ENCODE measurements at regions not wholly inside any gene's neighbourhood (a gene's known extent, or its start where the extent isn't known, plus 50 kb on each side); places are given as distances from the start of the nearest gene placed in this dataset.

GRCh38 chr21:16468184-16468583 lies 738.4 kb downstream of the USP25 start:
- Histone ChIP-seq H3K36me3 (ENCODE audit: low read depth) (no peaks in the 10 kb centered on the region), H3K9ac (no peak overlapping the region), H3K4me2 (ENCODE audit: unreplicated experiment) (peak overlapping the region; percentile 29), H3K79me2 (ENCODE audit: insufficient read depth) (peaks cover 11% of the 10 kb centered on the region; the same call in 1 of the 2 replicates), H3F3A (ENCODE audit: insufficient read depth) (peaks cover 7% of the 10 kb centered on the region; the same call in 1 of the 2 replicates), H4K20me1 (ENCODE audit: insufficient read depth) (no peaks in the 10 kb centered on the region), H3K4me3 (no peak overlapping the region), H3K27me3 (replicated peaks; ENCODE audit: insufficient read depth) (no peaks in the 10 kb centered on the region), H3K9me2 (ENCODE audit: insufficient read depth) (no peaks in the 10 kb centered on the region), H2AFZ (no peak overlapping the region), H3K27ac (no peak overlapping the region), H3K4me1 (ENCODE audit: insufficient read depth) (peaks cover 12% of the 10 kb centered on the region; the same call in 1 of the 2 replicates), H3K9me3 (ENCODE audit: low read depth) (no peaks in the 10 kb centered on the region)
- WGBS, 2 experiments (ENCODE audit: low coverage in 1 of 2, low lambda C conversion rate in 2 of 2, missing lambda C conversion rate in 2 of 2) = 63 to 65% methylated on average over 2 of the region's 2 CpGs
- in situ Hi-C loops (cut with MboI) = no loop called here
- DNase-seq = peak; percentile 44
- TF ChIP-seq EZH2 (IDR thresholded peaks at IDR 0.05; ENCODE audit: insufficient read depth, poor library complexity, severe bottlenecking) = no peak

GRCh38 chr21:16473988-16474387 lies 744.2 kb downstream of the USP25 start:
- in situ Hi-C loops (cut with MboI) = no loop called here
- no peaks in the 10 kb centered on the region for H3K36me3 ChIP-seq (ENCODE audit: low read depth)
- H3K27ac ChIP-seq = no peak overlapping the region
- no peak overlapping the region for H3K4me3 ChIP-seq
- no peak overlapping the region for H3K9ac ChIP-seq
- DNase-seq = peak; percentile 8
- 0 out of 2 replicates have a peak, but pooled peaks cover 11% of the 10 kb centered on the region for H3K79me2 ChIP-seq (ENCODE audit: insufficient read depth)
- peaks cover 11% of the 10 kb centered on the region; the same call in 1 of the 2 replicates for H3F3A ChIP-seq (ENCODE audit: insufficient read depth)
- peaks cover 23% of the 10 kb centered on the region for H3K4me1 ChIP-seq (ENCODE audit: insufficient read depth)
- TF ChIP-seq EZH2phosphoT487 (IDR thresholded peaks at IDR 0.05; ENCODE audit: insufficient read depth, low read depth) = no peak
- no peak for TF ChIP-seq EZH2 (IDR thresholded peaks at IDR 0.05; ENCODE audit: insufficient read depth, poor library complexity, severe bottlenecking)
- no peak overlapping the region for H2AFZ ChIP-seq
- H3K27me3 ChIP-seq (replicated peaks; ENCODE audit: insufficient read depth) = no peaks in the 10 kb centered on the region
- WGBS, 2 experiments (ENCODE audit: low coverage in 1 of 2, low lambda C conversion rate in 2 of 2, missing lambda C conversion rate in 2 of 2) = 58 to 72% methylated on average over 2 of the region's 2 CpGs
- no peaks in the 10 kb centered on the region for H3K9me2 ChIP-seq (ENCODE audit: insufficient read depth)
- H3K4me2 ChIP-seq (ENCODE audit: unreplicated experiment) = no peak overlapping the region
- no peaks in the 10 kb centered on the region for H4K20me1 ChIP-seq (ENCODE audit: insufficient read depth)
- no peaks in the 10 kb centered on the region for H3K9me3 ChIP-seq (ENCODE audit: low read depth)

GRCh38 chr21:16476056-16476825 lies 746.5 kb downstream of the USP25 start:
- no peaks in the 10 kb centered on the region for H3K9me3 ChIP-seq (ENCODE audit: low read depth)
- 24 to 26% methylated on average over 2 of the region's 2 CpGs for WGBS, 2 experiments (ENCODE audit: low coverage in 1 of 2, low lambda C conversion rate in 2 of 2, missing lambda C conversion rate in 2 of 2)
- H3K4me3 ChIP-seq = no peak overlapping the region
- peaks cover 23% of the 10 kb centered on the region for H3K4me1 ChIP-seq (ENCODE audit: insufficient read depth)
- peaks cover 28% of the 10 kb centered on the region for H3K79me2 ChIP-seq (ENCODE audit: insufficient read depth)
- H3K27ac ChIP-seq = no peak overlapping the region
- H3K36me3 ChIP-seq (ENCODE audit: low read depth) = no peaks in the 10 kb centered on the region
- in situ Hi-C loops (cut with MboI) = no loop called here
- H3K9ac ChIP-seq = no peak overlapping the region
- H3K9me2 ChIP-seq (ENCODE audit: insufficient read depth) = no peaks in the 10 kb centered on the region
- peak overlapping the region; percentile 16 for H3K4me2 ChIP-seq (ENCODE audit: unreplicated experiment)
- TF ChIP-seq EZH2phosphoT487 (IDR thresholded peaks at IDR 0.05; ENCODE audit: insufficient read depth, low read depth) = no peak
- H2AFZ ChIP-seq = no peak overlapping the region
- no peaks in the 10 kb centered on the region for H3K27me3 ChIP-seq (replicated peaks; ENCODE audit: insufficient read depth)
- DNase-seq = peak; percentile 38
- peaks cover 11% of the 10 kb centered on the region; the same call in 1 of the 2 replicates for H3F3A ChIP-seq (ENCODE audit: insufficient read depth)
- no peaks in the 10 kb centered on the region for H4K20me1 ChIP-seq (ENCODE audit: insufficient read depth)

- H3K9ac ChIP-seq = no peak overlapping the region
- no peaks in the 10 kb centered on the region for H3K27me3 ChIP-seq (replicated peaks; ENCODE audit: insufficient read depth)
- no peak overlapping the region for H3K4me3 ChIP-seq
- no peaks in the 10 kb centered on the region for H3K9me3 ChIP-seq (ENCODE audit: low read depth)
- no peaks in the 10 kb centered on the region for H3K36me3 ChIP-seq (ENCODE audit: low read depth)
- H3K4me1 ChIP-seq (ENCODE audit: insufficient read depth) = no peaks in the 10 kb centered on the region
- no peak for DNase-seq
- H3K9me2 ChIP-seq (ENCODE audit: insufficient read depth) = no peaks in the 10 kb centered on the region
- in situ Hi-C loops (cut with MboI) = no loop called here
- TF ChIP-seq EZH2phosphoT487 (IDR thresholded peaks at IDR 0.05; ENCODE audit: insufficient read depth, low read depth) (no peak), EZH2 (IDR thresholded peaks at IDR 0.05; ENCODE audit: insufficient read depth, poor library complexity, severe bottlenecking) (no peak)
- H4K20me1 ChIP-seq (ENCODE audit: insufficient read depth) = no peaks in the 10 kb centered on the region
- no peaks in the 10 kb centered on the region for H3F3A ChIP-seq (ENCODE audit: insufficient read depth)
- no peak overlapping the region for H2AFZ ChIP-seq
- H3K4me2 ChIP-seq (ENCODE audit: unreplicated experiment) = no peak overlapping the region
- H3K27ac ChIP-seq = no peak overlapping the region
- H3K79me2 ChIP-seq (ENCODE audit: insufficient read depth) = peaks cover 33% of the 10 kb centered on the region
- WGBS, 2 experiments (ENCODE audit: low coverage in 1 of 2, low lambda C conversion rate in 2 of 2, missing lambda C conversion rate in 2 of 2) = 12 to 15% methylated on average over 2 of the region's 2 CpGs
Measured at GRCh38 chr21:16488042-16488441, 758.3 kb downstream of the USP25 start.

Measured in GM23248 (cell line).